Stimulated activated CD8-positive, alpha-beta memory T cell treated with anti-CD3 and anti-CD28 coated beads, Interleukin-12 subunit alpha, Interleukin-12 subunit beta, amount 100 ng/mL, for 4 hours (primary cell): ENCODE measurements at regions not wholly inside any gene's neighbourhood (a gene's known extent, or its start where the extent isn't known, plus 50 kb on each side); places are given as distances from the start of the nearest gene placed in this dataset.
"Not testable (repeated sequence)": the region's sequence is repeated elsewhere in the genome, so short reads cannot be mapped to it uniquely, and the experiment has no call there.

Experiments used
- DNase-seq: peaks from one replicate; pipeline ENCODE4 v3.0.0-alpha.2; 2020; ENCODE audit warnings: low read depth

- no peak for DNase-seq
These were observed 298.7 kb upstream of the NRG3 start for GRCh38 chr10:81576336-81576735.

- DNase-seq = no peak
These were observed 280.0 kb upstream of the NRG3 start for GRCh38 chr10:81594991-81595390.

GRCh38 chr10:81600185-81600584, 274.8 kb upstream of the NRG3 start:
- no peak for DNase-seq

DNA sequence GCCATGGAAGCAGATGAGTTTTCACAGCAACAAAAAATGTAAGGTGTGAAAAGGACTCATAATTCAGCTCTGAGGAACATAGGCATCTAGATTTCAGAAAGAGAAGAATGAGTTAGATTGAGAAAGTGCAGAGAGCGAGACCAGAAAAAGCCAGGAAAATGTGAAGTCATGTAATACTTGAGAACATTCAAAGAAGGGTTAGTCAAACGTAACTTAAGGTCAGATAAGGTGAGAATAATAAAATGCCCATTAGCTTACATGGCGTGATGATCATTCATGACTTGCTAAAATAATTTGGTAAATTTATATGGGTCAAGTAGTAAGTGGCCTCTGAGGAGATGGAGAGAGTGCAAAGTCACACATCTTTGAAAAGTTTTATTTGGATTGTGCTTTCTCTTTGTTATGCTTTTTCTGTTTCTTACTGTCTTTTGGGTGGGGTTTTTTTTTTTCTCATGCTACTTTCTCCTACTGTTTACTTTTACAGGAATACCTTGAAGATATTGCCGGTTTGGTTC, 271.8 kb upstream of the NRG3 start:
- no peak for DNase-seq

DNA sequence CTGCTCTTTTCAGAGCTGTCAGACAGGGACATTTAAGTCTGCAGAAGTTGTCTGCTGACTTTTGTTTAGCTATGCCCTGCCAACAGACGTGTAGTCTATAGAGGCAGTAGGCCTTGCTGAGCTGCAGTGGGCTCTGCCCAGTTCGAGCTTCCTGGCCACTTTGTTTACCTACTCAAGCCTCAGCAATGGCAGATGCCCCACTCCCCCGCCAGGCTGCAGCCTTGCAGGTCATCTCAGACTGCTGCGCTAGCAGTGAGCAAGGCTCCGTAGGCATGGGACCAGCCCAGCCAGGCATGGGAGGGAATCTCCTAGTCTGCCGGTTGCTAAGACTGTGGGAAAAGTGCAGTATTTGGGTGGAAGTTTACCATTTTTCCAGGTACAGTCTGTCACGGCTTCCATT, 230.5 kb upstream of the NRG3 start:
- not testable (repeated sequence) for DNase-seq

GRCh38 chr10:81655986-81656385, 219.0 kb upstream of the NRG3 start:
- no peak for DNase-seq

- no peak for DNase-seq
These were observed 212.2 kb upstream of the NRG3 start for GRCh38 chr10:81662837-81663236.

DNA sequence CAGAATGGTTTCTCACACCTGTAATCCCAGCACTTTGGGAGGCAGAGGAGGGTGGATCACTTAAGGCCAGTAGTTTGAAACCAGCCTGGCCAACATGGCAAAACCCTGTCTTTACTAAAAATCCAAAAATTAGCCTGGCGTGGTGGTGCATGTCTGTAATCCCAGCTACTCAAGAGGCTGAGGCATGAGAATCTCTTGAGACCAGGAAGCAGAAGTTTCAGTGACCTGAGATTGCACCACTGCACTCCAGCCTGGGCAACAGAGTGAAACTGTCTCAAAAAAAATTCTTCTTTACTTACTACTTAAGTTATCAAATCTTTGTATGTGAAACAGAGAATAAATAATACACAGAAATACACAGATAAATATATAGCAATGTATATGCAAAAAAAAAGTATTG, 210.2 kb upstream of the NRG3 start:
- DNase-seq = not testable (repeated sequence)

DNA sequence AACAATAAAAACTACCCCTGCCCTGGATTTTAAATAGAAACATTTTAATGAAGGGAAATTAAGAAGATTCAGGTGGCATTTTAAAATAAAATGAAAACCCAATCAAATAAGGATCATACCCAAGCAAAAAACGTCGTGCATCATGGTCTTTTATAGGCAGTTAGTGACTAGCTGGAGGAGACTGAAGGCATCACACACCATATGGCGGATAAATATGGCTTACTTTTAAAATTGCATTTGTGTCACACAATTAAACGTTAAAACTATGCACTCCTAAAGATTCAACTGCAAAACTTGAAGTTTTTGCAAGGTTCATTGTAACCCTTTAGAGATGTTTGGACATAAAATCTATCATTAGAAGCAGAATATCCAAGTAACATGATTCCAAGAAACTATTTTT, 200.1 kb upstream of the NRG3 start:
- no peak for DNase-seq

GRCh38 chr10:81679291-81679690, 195.7 kb upstream of the NRG3 start:
- DNase-seq = no peak

DNA sequence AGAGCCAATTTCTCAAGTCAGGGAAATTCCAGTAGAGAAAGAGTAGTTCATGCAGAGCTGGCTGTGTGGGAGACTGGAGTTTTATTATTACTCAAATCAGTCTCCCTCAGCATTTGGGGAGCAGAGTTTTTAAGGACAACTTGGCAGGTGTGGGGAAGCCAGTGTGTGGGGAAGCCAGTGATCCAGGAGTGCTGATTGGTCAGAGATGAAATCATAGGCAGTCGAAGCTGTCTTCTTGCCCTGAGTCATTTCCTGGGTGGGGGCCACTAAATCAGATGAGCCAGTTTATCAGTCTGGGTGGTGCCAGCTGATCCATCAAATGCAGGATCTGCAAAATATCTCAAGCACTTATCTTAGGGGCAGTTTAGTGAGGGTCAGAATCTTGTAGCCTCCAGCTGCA, 194.6 kb upstream of the NRG3 start:
- no peak for DNase-seq

- DNase-seq = no peak
These were observed 186.5 kb upstream of the NRG3 start for GRCh38 chr10:81688459-81688858.

- no peak for DNase-seq
These were observed 178.2 kb upstream of the NRG3 start for GRCh38 chr10:81696609-81697388.

DNA sequence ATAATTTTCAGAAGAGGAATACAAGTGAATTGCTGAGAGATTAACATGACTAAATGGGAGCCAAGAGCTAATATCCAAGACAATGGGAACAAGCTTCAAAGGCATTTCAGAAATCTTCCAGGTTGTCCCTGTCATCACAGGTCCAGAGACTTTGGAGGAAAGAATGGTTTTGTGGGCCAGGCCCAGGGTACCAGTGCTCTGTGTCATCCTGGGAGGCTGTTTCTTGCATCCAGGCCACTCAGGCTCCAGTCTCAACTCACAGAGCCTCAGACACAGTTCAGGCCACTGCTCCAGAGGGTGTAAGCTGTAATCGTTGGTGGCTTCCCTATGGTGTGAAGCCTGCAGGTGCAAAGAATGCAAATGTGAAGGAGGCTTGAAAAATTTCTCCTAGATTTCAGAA, 170.4 kb upstream of the NRG3 start:
- no peak for DNase-seq

DNA sequence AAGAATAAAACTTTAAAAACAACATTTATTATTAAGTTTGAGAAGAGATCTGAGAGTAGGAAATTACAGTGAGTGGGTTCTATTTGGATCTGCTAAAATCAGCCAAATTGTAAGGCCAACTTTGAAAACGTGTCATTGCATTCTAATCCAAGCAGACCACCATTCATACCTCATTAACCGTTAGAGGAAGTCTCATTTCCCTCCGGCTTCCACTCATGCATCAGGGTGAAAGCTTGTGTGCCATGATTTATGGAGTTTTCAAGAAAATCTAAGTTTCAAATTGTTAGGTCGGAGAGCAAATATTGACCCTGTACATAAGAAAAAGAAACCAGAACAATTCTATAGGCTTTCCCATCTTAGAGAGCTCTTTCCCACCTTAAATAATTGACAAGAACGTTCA, 166.6 kb upstream of the NRG3 start:
- no peak for DNase-seq

GRCh38 chr10:81708929-81709328, 166.1 kb upstream of the NRG3 start:
- DNase-seq = no peak

- no peak for DNase-seq
These were observed 152.6 kb upstream of the NRG3 start for GRCh38 chr10:81722399-81722798.

- DNase-seq = no peak
These were observed 150.6 kb upstream of the NRG3 start for GRCh38 chr10:81724431-81724830.

GRCh38 chr10:81725851-81726250, 149.1 kb upstream of the NRG3 start:
- no peak for DNase-seq

DNA sequence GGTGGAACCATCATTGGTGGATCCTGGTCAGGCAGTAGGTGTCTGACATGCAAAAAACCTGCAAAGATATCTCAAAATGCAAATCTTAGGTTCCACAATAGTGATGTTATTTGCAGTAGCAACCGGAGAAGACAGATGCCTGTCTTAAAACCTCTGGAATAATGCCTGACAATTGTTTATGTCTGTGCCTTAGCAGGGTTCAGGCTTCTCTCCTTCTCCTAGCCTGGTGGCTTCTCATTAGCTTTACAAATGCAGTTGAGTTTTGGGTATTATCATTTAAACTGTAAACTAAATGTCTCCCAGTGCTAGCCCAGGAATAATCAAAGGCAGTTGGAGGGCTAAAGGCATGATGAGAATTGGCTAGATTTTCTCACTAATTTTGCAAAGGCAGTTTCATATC, 146.3 kb upstream of the NRG3 start:
- DNase-seq = no peak

GRCh38 chr10:81730891-81731290, 144.1 kb upstream of the NRG3 start:
- no peak for DNase-seq

- no peak for DNase-seq
These were observed 141.5 kb upstream of the NRG3 start for GRCh38 chr10:81733542-81733941.

DNA sequence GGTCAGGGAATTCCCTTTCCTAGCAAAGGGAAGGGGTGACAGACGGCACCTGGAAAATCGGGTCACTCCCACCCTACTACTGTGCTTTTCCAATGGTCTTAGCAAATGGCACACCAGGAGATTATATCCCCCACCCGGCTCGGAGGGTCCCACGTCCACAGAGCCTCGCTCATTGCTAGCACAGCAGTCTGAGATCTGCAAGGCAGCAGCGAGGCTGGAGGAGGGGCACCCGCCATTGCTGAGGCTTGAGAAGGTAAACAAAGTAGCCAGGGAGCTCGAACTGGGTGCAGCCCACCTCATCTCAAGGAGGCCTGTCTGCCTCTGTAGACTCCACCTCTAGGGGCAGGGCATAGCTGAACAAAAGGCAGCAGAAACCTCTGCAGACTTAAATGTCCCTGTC, 139.8 kb upstream of the NRG3 start:
- not testable (repeated sequence) for DNase-seq

GRCh38 chr10:81759111-81759510, 115.9 kb upstream of the NRG3 start:
- DNase-seq = no peak
